GM19324 (cell line): ENCODE measurements at regions not wholly inside any gene's neighbourhood (a gene's known extent, or its start where the extent isn't known, plus 50 kb on each side); places are given as distances from the start of the nearest gene placed in this dataset.

Experiments used
- ATAC-seq: cut with Tn5 transposase; IDR thresholded peaks from one replicate; pipeline ENCODE4 v1.9.1; 2021; ENCODE audit warnings: mild to moderate bottlenecking, moderate library complexity; ENCODE audit not compliant: unreplicated experiment, low FRiP score

- ATAC-seq = no peak
These were observed 436.5 kb downstream of the PDZRN4 start for GRCh38 chr12:41624571-41624970.
